Coronary artery (tissue), 2 donors: ENCODE measurements at regions not wholly inside any gene's neighbourhood (a gene's known extent, or its start where the extent isn't known, plus 50 kb on each side); places are given as distances from the start of the nearest gene placed in this dataset.
"Not testable (repeated sequence)": the region's sequence is repeated elsewhere in the genome, so short reads cannot be mapped to it uniquely, and the experiment has no call there.

Source experiments
- DNase-seq: peaks from one replicate; pipeline ENCODE4 v3.0.0-alpha.2; 2017; ENCODE audit warnings: low spot score
- H3K27ac ChIP-seq, 2 donors: fragments of 200-600 bp; sonication (generic); one replicate each; pipeline ENCODE4 v1.5.1; 2016 to 2019
- H3K4me3 ChIP-seq: fragments of 200-600 bp; sonication (generic); 2 replicates; pipeline ENCODE4 v1.5.1; 2016; ENCODE audit warnings: mild to moderate bottlenecking, moderate library complexity
- TF ChIP-seq, protein P1 (sequence below): fragments of 200-600 bp; sonication (generic); IDR thresholded peaks from one replicate; pipeline ENCODE4 v1.5.1; 2019; ENCODE audit warnings: antibody characterized with exemption

DNA sequence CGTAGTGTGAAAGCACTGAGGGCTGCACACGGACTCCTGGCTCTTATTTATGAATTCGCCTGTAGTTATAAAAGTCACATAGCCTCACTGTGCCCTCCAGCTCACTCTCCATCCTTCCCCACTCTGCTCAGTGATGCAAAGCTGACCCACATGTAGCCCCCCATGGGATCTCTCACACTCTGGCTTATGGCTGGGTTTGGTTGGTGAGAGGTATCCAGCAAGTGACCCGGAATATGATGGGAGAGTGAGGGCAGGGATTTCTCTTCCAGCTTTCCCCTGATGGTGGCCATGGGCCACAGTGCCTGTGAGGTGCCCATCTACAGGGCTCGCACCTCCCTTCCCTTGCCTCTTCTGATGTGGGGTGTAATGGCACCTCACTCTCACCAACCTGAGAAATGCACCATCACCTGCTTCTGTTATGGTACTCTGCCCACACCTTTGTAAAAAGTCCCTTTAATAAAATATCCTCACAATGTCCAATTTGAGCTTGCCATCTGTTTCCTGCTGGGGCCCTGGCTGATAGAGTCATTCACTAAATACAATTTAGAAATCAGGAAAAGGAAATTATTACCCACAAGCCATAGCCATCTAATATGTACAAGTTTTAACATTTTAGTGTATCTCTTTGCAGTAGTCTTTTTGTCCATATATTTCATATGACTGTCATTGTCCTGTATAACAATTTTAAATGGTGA, 93.6 kb downstream of the SCN11A start:
- TF ChIP-seq, protein P1, sequence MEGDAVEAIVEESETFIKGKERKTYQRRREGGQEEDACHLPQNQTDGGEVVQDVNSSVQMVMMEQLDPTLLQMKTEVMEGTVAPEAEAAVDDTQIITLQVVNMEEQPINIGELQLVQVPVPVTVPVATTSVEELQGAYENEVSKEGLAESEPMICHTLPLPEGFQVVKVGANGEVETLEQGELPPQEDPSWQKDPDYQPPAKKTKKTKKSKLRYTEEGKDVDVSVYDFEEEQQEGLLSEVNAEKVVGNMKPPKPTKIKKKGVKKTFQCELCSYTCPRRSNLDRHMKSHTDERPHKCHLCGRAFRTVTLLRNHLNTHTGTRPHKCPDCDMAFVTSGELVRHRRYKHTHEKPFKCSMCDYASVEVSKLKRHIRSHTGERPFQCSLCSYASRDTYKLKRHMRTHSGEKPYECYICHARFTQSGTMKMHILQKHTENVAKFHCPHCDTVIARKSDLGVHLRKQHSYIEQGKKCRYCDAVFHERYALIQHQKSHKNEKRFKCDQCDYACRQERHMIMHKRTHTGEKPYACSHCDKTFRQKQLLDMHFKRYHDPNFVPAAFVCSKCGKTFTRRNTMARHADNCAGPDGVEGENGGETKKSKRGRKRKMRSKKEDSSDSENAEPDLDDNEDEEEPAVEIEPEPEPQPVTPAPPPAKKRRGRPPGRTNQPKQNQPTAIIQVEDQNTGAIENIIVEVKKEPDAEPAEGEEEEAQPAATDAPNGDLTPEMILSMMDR = no peak
- DNase-seq = no peak
- Histone ChIP-seq H3K4me3 (no peak overlapping the region), H3K27ac (no peak overlapping the region)

DNA sequence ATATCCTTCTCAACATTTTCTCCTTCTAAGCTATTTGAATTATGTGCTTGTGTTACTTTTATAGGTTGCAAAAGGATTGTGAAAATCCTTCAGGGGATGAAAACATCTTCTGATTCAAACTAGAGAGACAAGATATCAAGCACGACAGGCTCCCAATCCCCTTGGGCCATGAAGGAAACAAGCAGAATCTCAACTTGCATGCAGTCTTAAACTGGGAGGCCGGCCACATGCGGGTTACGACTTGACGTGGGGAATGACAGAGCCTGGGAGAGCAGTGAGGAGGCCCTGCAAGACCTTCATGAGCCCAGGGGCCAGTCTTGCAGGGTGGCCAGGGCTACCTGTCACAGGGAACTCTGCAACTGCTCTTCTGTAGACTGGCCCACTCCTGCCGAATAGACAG, 94.4 kb downstream of the SCN11A start:
- Histone ChIP-seq H3K4me3 (no peak overlapping the region), H3K27ac (no peak overlapping the region)
- no peak for DNase-seq
- TF ChIP-seq, protein P1 = no peak

DNA sequence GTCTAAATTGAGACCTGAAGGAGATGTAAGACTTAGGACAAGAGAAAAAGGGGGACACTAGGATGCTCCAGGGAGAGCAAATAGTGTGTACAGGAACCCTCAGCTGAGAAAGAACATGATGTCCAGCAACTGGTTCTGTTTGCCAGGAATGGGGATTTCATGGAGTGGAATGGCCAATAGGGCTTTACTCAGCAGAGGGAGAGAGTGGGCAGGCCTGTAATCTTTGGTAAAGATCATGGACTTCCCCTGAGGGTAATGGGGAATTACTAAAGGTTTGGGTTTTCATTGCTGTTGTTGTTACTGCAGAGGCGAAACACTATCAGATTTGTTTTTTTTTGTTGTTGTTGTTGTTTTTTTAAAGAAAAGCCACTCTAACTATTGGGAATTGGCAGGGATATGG, 99.0 kb downstream of the SCN11A start:
- Histone ChIP-seq H3K27ac (no peak overlapping the region), H3K4me3 (no peak overlapping the region)
- TF ChIP-seq, protein P1 = no peak
- no peak for DNase-seq

DNA sequence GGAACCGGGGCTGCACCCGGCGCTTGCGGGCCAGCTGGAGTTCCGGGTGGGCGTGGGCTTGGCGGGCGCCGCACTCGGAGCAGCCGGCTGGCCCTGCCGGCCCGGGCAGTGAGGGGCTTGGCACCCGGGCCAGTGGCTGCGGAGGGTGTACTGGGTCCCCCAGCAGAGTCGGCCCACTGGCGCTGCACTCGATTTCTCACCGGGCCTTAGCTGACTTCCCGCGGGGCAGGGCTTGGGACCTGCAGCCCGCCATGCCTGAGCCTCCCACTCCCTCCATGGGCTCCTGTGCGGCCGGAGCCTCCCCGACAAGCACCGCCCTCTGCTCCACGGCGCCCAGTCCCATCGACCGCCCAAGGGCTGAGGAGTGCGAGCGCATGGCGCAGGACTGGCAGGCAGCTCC, 100.6 kb downstream of the SCN11A start:
- H3K27ac ChIP-seq, H3K4me3 ChIP-seq, DNase-seq: not testable (repeated sequence)

DNA sequence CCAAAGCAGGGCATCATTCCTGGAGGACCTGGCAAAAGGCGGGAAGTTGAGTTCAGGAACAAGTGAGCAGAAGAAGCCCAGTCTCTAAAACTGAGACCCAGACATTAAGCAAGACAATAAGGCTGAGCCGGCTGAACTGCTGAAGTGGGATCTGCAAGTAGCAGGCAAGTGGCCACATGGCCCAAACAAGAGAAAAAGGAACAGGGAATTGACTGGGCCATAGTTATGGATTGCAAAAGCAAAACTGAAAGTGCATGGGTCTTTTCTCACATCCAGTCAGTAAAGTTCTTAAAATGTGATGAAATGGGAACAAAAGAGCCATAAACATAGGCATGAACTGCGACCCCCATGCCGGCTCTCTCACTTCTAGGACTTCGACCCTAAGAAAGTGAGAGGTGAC, 101.2 kb downstream of the SCN11A start:
- Histone ChIP-seq H3K27ac (no peak overlapping the region), H3K4me3 (no peak overlapping the region)
- TF ChIP-seq, protein P1 = no peak
- DNase-seq = no peak

DNA sequence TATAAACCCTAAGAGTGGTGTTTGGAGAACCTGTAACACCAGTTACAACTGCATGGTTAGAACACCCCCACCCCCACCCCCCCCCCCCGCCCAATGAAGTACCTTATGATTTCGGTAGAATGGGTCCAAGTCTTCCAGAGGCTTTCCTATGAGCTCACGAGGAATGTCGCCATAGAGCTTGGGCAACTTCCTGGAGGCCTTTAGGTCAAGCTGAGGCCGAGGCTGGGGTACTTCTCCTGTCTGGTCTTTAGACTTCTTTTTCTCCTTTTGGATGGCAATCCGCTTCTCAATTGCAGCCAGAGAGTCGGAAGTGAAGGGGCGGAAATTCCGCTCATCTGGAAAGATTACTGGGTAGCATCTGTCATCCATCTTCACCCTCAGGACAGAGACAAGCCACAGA, 101.8 kb downstream of the SCN11A start:
- Histone ChIP-seq H3K4me3 (no peak overlapping the region), H3K27ac (no peak overlapping the region)
- no peak for DNase-seq
- TF ChIP-seq, protein P1 = no peak

DNA sequence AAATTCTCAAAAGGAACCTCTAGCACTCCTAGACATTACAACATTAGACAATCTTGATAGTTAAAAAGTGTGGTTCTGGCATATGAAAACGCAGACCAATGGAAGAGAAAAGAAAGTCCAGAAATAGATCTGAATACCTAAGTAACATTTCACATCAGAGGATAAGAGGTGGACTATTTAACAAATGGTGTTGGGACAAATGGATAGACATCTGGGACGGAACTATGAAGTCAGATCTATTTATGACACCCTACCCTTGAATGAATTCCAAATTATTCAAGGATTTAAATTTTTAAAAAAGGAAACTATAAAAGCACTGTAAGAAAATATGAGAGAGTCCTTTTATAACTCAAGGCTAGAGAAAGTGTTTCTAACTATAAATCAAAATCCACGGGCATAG, 111.3 kb downstream of the SCN11A start:
- no peak overlapping the region for H3K4me3 ChIP-seq
- DNase-seq = no peak
- H3K27ac ChIP-seq = no peak overlapping the region
- TF ChIP-seq, protein P1 = no peak
